ENCODE measurements at regions not wholly inside any gene's neighbourhood (a gene's known extent, or its start where the extent isn't known, plus 50 kb on each side); places are given as distances from the start of the nearest gene placed in this dataset.

DNA sequence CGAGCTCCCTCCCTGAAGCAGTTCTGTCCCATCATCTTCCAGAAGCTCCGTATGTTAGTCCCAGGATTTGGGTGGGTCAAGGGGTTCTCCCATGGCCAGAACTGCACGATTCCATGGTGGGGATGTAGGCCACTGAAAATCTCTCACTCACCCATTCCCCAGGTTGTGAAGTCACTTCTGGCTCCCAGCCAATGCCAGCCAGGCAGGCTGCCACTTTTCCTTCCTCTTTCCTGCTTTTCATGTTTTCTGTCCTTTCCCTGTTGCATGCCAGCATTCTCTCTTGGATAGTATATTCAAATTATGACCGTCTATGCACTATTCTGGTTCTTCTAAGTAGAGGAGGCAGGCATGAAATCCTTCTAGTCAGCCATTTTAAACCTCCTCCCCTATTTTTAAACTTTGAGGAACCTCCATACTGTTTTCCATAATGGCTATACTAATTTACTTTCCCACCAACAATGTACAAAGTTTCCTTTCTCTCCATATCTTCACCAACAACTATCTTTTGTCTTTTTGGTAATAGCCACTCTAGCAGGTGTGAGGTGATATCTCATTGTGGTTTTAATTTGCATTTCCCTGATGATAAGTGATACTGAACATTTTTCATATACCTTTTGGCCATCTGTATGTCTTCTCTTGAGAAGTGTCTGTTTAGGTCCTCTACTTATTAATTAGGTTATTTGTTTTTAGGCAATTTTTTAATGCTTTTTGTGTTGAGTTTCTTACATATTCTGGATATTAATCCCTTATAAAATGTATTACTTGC lies 182.1 kb upstream of the TET2 start:
- TF ChIP-seq, protein P1, sequence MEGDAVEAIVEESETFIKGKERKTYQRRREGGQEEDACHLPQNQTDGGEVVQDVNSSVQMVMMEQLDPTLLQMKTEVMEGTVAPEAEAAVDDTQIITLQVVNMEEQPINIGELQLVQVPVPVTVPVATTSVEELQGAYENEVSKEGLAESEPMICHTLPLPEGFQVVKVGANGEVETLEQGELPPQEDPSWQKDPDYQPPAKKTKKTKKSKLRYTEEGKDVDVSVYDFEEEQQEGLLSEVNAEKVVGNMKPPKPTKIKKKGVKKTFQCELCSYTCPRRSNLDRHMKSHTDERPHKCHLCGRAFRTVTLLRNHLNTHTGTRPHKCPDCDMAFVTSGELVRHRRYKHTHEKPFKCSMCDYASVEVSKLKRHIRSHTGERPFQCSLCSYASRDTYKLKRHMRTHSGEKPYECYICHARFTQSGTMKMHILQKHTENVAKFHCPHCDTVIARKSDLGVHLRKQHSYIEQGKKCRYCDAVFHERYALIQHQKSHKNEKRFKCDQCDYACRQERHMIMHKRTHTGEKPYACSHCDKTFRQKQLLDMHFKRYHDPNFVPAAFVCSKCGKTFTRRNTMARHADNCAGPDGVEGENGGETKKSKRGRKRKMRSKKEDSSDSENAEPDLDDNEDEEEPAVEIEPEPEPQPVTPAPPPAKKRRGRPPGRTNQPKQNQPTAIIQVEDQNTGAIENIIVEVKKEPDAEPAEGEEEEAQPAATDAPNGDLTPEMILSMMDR (IDR thresholded peaks at IDR 0.05; ENCODE audit: borderline replicate concordance, extremely low read depth, low read length, poor library complexity, severe bottlenecking) = no peak
- TF ChIP-seq EZH2 (IDR thresholded peaks at IDR 0.05; ENCODE audit: borderline replicate concordance, low read depth, low read length, severe bottlenecking) = no peak
- no peak overlapping the region for H2AFZ ChIP-seq (ENCODE audit: low read depth, low read length)
- no peak for ATAC-seq (ENCODE audit: insufficient read depth, low read depth)

DNA sequence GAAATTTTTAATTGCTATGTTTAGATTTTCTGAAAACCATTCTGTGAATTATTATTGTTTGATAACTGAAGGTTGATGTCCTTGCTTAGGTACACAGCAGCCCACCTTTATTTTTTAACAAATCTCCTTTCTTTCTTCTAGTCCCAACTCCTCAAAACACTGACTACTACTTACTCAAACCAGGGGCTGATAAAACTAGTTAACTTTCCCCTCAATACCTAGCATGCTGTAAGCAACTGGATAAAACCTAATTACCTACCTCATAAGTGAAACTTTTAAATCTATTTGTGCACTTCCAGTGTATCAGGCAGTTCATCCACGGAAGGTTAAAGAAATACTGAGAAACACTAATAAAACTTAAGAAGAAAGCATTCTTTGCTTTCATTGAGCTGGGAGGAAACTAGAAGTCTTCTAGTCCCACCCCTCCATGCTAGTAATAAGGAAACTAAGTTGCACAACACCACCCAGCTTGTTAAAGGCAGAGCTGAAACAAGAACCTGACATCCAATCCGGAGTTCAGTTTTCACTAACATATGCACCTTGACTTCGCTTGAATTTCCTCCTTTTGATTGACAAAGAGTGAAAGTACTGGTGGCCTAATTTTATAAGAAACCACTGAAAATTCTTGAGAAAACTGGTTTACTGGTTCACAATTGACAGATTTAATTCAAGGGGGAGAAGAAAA lies 180.2 kb upstream of the TET2 start:
- H3K4me2 ChIP-seq (ENCODE audit: insufficient read depth, low read length) = no peak overlapping the region
- H3K79me2 ChIP-seq (ENCODE audit: insufficient read depth, low read length) = no peaks in the 10 kb centered on the region
- DNase-seq (no peak), ATAC-seq (ENCODE audit: insufficient read depth, low read depth) (no peak)
- H3K9ac ChIP-seq (ENCODE audit: low read depth, low read length) = no peak overlapping the region
- H3K9me3 ChIP-seq (ENCODE audit: insufficient read depth, low read length, severe bottlenecking) = no peaks in the 10 kb centered on the region
- H3K4me1 ChIP-seq (ENCODE audit: insufficient read depth, low read length) = no peaks in the 10 kb centered on the region
- H3K27ac ChIP-seq (ENCODE audit: low read length) = no peak overlapping the region
- no peak overlapping the region for H3K4me3 ChIP-seq (ENCODE audit: low read depth in 1 of 2, low read length in 2 of 2)
- no peaks in the 10 kb centered on the region for H4K20me1 ChIP-seq (ENCODE audit: insufficient read depth, low read length)
- TF ChIP-seq EZH2 (IDR thresholded peaks at IDR 0.05; ENCODE audit: borderline replicate concordance, low read depth, low read length, severe bottlenecking) = no peak
- TF ChIP-seq, protein P1 (IDR thresholded peaks at IDR 0.05; ENCODE audit: borderline replicate concordance, extremely low read depth, low read length, poor library complexity, severe bottlenecking) = no peak
- no peaks in the 10 kb centered on the region for H3K36me3 ChIP-seq (ENCODE audit: insufficient read depth, low read length)
- H2AFZ ChIP-seq (ENCODE audit: low read depth, low read length) = no peak overlapping the region
- no peaks in the 10 kb centered on the region for H3K27me3 ChIP-seq (ENCODE audit: insufficient read depth, low read length, poor library complexity)

More for the DNA sequence above, 182.1 kb upstream of the TET2 start:
- DNase-seq = no peak
- no peak overlapping the region for H3K4me3 ChIP-seq (ENCODE audit: low read depth in 1 of 2, low read length in 2 of 2)
- no peaks in the 10 kb centered on the region for H3K9me3 ChIP-seq (ENCODE audit: insufficient read depth, low read length, severe bottlenecking)
- H3K79me2 ChIP-seq (ENCODE audit: insufficient read depth, low read length) = no peaks in the 10 kb centered on the region
- no peak overlapping the region for H3K4me2 ChIP-seq (ENCODE audit: insufficient read depth, low read length)
- no peaks in the 10 kb centered on the region for H3K36me3 ChIP-seq (ENCODE audit: insufficient read depth, low read length)
- H3K9ac ChIP-seq (ENCODE audit: low read depth, low read length) = no peak overlapping the region
- H4K20me1 ChIP-seq (ENCODE audit: insufficient read depth, low read length) = no peaks in the 10 kb centered on the region
- no peaks in the 10 kb centered on the region for H3K4me1 ChIP-seq (ENCODE audit: insufficient read depth, low read length)
- no peak overlapping the region for H3K27ac ChIP-seq (ENCODE audit: low read length)
- no peaks in the 10 kb centered on the region for H3K27me3 ChIP-seq (ENCODE audit: insufficient read depth, low read length, poor library complexity)

DNA sequence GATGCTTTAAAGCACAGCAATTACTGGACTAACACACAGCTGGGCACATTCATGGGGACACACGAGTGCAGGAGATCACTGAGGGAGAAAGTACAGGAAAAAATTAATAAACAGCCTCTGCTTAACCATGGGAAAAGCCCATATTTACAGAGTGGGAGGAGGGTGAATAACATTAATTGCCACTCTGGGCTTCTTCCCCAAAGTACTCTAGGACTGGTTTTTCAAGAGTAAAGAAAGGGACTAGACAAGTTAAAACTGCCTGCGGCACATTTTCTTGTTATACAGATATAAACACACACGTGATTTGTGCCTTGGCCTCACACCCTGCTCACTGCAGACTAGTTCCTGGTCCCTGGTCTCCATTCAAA lies 179.7 kb upstream of the TET2 start:
- H3K27me3 ChIP-seq (ENCODE audit: insufficient read depth, low read length, poor library complexity) = no peaks in the 10 kb centered on the region
- no peaks in the 10 kb centered on the region for H3K9me3 ChIP-seq (ENCODE audit: insufficient read depth, low read length, severe bottlenecking)
- DNase-seq (no peak), ATAC-seq (ENCODE audit: insufficient read depth, low read depth) (no peak)
- no peak for TF ChIP-seq EZH2 (IDR thresholded peaks at IDR 0.05; ENCODE audit: borderline replicate concordance, low read depth, low read length, severe bottlenecking)
- TF ChIP-seq, protein P1 (IDR thresholded peaks at IDR 0.05; ENCODE audit: borderline replicate concordance, extremely low read depth, low read length, poor library complexity, severe bottlenecking) = no peak
- H3K79me2 ChIP-seq (ENCODE audit: insufficient read depth, low read length) = no peaks in the 10 kb centered on the region
- H3K4me3 ChIP-seq (ENCODE audit: low read depth in 1 of 2, low read length in 2 of 2) = no peak overlapping the region
- H3K9ac ChIP-seq (ENCODE audit: low read depth, low read length) = no peak overlapping the region
- no peak overlapping the region for H3K27ac ChIP-seq (ENCODE audit: low read length)
- no peak overlapping the region for H3K4me2 ChIP-seq (ENCODE audit: insufficient read depth, low read length)
- H2AFZ ChIP-seq (ENCODE audit: low read depth, low read length) = no peak overlapping the region
- no peaks in the 10 kb centered on the region for H3K4me1 ChIP-seq (ENCODE audit: insufficient read depth, low read length)
- H4K20me1 ChIP-seq (ENCODE audit: insufficient read depth, low read length) = no peaks in the 10 kb centered on the region
- no peaks in the 10 kb centered on the region for H3K36me3 ChIP-seq (ENCODE audit: insufficient read depth, low read length)

Measured in DND-41 (cell line).